ENCODE measurements at regions not wholly inside any gene's neighbourhood (a gene's known extent, or its start where the extent isn't known, plus 50 kb on each side); places are given as distances from the start of the nearest gene placed in this dataset.

DNA sequence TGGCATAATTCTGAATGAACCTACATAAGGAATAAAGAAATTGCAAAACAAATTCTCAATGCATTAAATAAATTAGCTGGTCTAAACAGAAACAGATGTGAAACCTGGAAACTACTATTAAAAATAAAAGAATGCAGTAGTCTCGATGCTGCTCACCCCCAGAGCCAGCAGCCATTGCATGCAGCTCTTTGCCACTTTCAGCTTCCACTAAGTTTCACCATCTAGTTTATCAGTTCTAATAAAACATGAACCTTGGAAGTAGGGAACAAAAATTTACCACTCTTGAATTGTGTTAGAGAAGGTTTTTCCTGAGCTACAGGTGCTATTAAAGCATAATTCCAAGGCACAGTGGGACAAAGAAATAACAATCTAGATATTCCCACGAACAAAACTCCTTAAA, 239.4 kb upstream of the HSFY2 start:
- H3K36me3 ChIP-seq = no peaks in the 10 kb centered on the region
- no peak for DNase-seq (ENCODE audit: low spot score in 2 of 2)
- H3K27ac ChIP-seq = no peak overlapping the region
- H3K4me3 ChIP-seq = no peak overlapping the region
- TF ChIP-seq CTCF (IDR thresholded peaks at IDR 0.05) = no peak
- no peaks in the 10 kb centered on the region for H3K27me3 ChIP-seq
- H3K9me3 ChIP-seq = no peaks in the 10 kb centered on the region
- WGBS = no CpG with 5 or more reads among the region's 2 CpGs
- H3K4me1 ChIP-seq = no peaks in the 10 kb centered on the region

- H3K4me3 ChIP-seq = no peak overlapping the region
- WGBS = no CpG with 5 or more reads among the region's 3 CpGs
- no peaks in the 10 kb centered on the region for H3K4me1 ChIP-seq
Observed at GRCh38 chrY:19011605-19012090, 238.1 kb upstream of the HSFY2 start.

GRCh38 chrY:19006234-19006633, 232.7 kb upstream of the HSFY2 start:
- Histone ChIP-seq H3K36me3 (no peaks in the 10 kb centered on the region), H3K4me3 (no peak overlapping the region), H3K27ac (no peak overlapping the region), H3K27me3 (no peaks in the 10 kb centered on the region), H3K4me1 (no peaks in the 10 kb centered on the region), H3K9me3 (no peaks in the 10 kb centered on the region)
- TF ChIP-seq POLR2A (IDR thresholded peaks at IDR 0.05) (no peak), POLR2AphosphoS5 (IDR thresholded peaks at IDR 0.05) (no peak), CTCF (IDR thresholded peaks at IDR 0.05) (no peak), EP300 (IDR thresholded peaks at IDR 0.05) (no peak)
- DNase-seq (ENCODE audit: low spot score in 2 of 2) = no peak
- WGBS = no CpG with 5 or more reads among the region's 2 CpGs

More at GRCh38 chrY:19011605-19012090, 238.1 kb upstream of the HSFY2 start:
- Histone ChIP-seq H3K27me3 (no peaks in the 10 kb centered on the region), H3K9me3 (no peaks in the 10 kb centered on the region), H3K27ac (no peak overlapping the region), H3K36me3 (no peaks in the 10 kb centered on the region)
- DNase-seq (ENCODE audit: low spot score in 2 of 2) = no peak
- TF ChIP-seq POLR2AphosphoS5 (IDR thresholded peaks at IDR 0.05) (no peak), CTCF (IDR thresholded peaks at IDR 0.05) (no peak), EP300 (IDR thresholded peaks at IDR 0.05) (no peak), POLR2A (IDR thresholded peaks at IDR 0.05) (no peak)

- no peak for DNase-seq (ENCODE audit: low spot score in 2 of 2)
- H3K27me3 ChIP-seq = no peaks in the 10 kb centered on the region
- WGBS = no CpG with 5 or more reads among the region's 7 CpGs
Observed at GRCh38 chrY:19005579-19005978, 232.0 kb upstream of the HSFY2 start.

DNA sequence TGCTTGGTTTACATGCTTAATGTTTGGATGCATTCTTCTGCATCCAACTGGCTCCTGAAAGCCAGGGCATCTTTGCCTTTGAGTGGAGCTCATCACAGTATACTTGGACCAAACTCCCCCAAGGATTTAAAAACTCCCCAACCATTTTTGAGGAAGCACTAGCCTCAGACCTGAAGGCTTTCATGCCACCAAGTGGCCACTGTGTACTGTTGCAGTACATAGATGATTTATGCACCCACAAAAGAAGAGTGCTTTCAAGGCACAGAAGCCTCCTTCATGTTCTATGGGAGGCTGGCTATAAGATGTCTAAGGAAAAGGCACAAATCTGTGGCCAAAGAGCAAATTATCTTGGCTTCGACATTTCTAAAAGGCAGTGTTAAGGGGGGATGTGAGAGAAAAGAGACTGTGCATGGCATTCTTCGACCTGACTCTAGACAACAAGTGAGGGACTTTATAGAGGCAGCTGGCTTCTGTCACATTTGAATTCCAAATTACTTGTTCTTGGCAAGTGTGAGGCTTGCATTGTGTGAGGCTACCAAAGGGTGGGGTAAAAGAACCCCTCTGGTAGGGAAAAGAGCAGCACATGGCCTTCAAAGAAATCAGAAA, 224.2 kb upstream of the HSFY2 start:
- TF ChIP-seq EP300 (IDR thresholded peaks at IDR 0.05) = no peak
- TF ChIP-seq CTCF (IDR thresholded peaks at IDR 0.05) = no peak
- TF ChIP-seq POLR2AphosphoS5 (IDR thresholded peaks at IDR 0.05) = no peak
- TF ChIP-seq POLR2A (IDR thresholded peaks at IDR 0.05) = no peak
- H3K9me3 ChIP-seq = no peaks in the 10 kb centered on the region
- no peaks in the 10 kb centered on the region for H3K36me3 ChIP-seq
- H3K27ac ChIP-seq = no peak overlapping the region
- H3K4me3 ChIP-seq = no peak overlapping the region
- WGBS = no CpG with 5 or more reads among the region's 2 CpGs
- DNase-seq (ENCODE audit: low spot score in 2 of 2) = no peak
- no peaks in the 10 kb centered on the region for H3K27me3 ChIP-seq
- no peaks in the 10 kb centered on the region for H3K4me1 ChIP-seq

More at GRCh38 chrY:19005579-19005978, 232.0 kb upstream of the HSFY2 start:
- Histone ChIP-seq H3K4me1 (no peaks in the 10 kb centered on the region), H3K36me3 (no peaks in the 10 kb centered on the region), H3K4me3 (no peak overlapping the region), H3K9me3 (no peaks in the 10 kb centered on the region), H3K27ac (no peak overlapping the region)
- TF ChIP-seq CTCF (IDR thresholded peaks at IDR 0.05) (no peak), POLR2AphosphoS5 (IDR thresholded peaks at IDR 0.05) (no peak), EP300 (IDR thresholded peaks at IDR 0.05) (no peak), POLR2A (IDR thresholded peaks at IDR 0.05) (no peak)
